AML-193 (cell line): ENCODE measurements at regions not wholly inside any gene's neighbourhood (a gene's known extent, or its start where the extent isn't known, plus 50 kb on each side); places are given as distances from the start of the nearest gene placed in this dataset.
A peak's percentile ranks its signal among the peaks of the same experiment; 100 is the strongest.
"Not testable (repeated sequence)": the region's sequence is repeated elsewhere in the genome, so short reads cannot be mapped to it uniquely, and the experiment has no call there.

Source experiments
- DNase-seq, 2 experiments: peaks; one replicate each; lab custom pipeline; 2025; lab: John Stamatoyannopoulos, UW

DNA sequence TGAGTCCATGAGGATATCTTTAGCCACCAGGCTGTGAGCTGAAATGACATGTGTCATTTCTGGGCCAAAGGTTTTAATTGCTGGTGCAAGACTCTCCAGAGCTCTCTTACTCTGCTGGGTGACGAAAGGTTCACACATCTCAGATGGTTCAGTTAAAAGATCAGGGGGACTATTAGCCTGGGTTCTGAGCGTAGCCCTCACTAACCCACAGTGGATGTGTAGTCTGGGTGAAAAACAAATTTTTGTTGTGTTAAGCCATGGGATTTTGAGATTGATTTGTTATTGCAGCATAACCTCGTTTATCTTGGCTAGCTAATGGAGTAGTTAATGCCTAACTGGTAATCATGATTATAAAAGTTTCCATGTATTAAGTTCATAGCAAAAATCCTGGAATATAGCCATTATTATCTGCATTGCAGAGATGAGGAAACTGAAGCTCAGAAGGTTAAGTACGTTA is 251.5 kb downstream of the RMST start:
- DNase-seq: no peak

- DNase-seq: no peak
Measured at GRCh38 chr12:97716356-97716755, 253.8 kb downstream of the RMST start.

GRCh38 chr12:97723801-97724200 is 261.2 kb downstream of the RMST start:
- DNase-seq: not testable (repeated sequence)

- no peak for DNase-seq
Measured at GRCh38 chr12:97745406-97746101, 282.9 kb downstream of the RMST start.

GRCh38 chr12:97748298-97748697 is 285.7 kb downstream of the RMST start:
- no peak for DNase-seq

GRCh38 chr12:97751704-97752103 is 289.1 kb downstream of the RMST start:
- no peak for DNase-seq

DNA sequence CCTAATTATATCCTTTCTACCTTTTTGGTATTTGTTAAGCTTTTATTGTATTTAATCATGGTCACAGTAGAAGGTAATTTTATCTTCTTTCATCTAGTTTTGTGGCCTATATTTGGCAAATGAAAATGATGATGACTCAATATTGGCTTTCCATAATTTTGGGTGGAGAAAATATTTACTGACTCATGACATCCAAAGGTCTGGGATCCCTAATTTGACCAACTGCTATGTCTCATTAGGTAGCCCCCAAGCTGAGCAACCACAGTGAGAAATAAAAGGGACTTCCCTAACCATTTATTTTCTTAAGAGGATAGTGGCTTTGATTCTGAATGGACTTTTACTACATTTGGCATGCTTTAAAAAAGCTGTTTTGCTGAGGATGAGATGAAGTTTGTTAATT is 289.5 kb downstream of the RMST start:
- no peak for DNase-seq

GRCh38 chr12:97753332-97753731 is 290.7 kb downstream of the RMST start:
- DNase-seq: no peak

DNA sequence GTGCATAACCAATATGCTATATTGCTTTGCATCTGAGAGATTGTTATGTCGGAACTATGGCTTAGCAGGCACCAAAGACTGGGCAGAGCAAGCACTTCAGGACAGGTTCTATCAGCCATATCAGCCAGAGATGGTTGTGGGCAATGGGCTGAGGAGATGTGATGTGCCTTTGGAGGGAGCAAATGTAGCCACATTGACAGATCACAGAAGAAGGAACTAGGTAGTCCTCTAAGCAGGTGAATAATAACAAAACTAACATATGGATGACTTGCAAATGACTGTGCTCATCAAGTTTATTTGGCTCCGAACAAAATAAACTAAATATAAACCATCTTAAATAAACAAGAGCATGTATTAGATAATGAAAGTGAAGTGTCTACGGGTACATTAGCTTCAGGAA is 291.7 kb downstream of the RMST start:
- DNase-seq: no peak

DNA sequence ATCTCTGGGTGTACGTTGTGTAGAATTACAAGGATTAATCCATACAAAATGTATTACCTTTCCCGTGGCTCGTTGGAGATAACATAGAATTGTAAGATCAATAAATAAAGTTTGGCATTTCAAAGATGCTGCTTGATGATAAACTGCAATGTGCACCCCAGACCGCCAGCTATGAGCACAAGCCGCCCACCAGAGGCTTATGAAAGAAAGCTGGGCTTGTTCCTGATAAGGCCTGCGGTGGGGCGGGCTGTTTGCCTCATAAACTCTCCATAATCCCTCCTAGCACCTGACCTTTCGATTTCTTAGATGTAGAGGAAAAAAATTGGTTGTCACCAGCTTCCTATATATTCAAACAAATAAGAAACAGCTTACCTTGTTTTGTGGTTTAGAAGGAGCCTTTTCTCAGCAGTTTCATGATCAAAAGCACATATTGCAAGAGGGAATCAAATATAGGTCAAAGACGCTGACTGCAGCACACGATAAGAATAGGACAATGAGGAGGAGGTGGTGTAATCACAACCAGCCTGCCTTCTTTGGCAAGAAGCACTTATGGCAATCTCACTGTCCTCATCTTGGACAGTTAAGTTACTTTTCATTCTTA is 293.6 kb downstream of the RMST start:
- DNase-seq: no peak

DNA sequence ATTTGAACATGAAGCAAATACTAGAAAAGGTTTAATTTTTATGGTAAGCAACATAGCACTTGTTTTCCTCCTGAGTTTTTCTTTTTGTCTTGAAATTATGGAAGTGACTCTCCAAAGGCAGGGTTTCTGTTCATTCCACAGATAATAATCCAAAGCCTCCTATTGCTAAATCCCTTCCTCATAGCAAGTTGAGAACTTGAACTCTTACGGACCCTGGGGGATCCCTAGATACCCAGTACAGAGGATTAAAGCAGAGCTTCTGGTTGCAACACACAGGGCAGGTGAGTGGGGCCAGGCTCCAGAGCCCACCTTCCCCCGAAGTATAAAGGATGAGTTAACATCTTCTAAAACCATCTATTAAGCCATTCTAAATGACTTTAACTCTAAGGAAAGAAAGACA is 294.1 kb downstream of the RMST start:
- no peak for DNase-seq

DNA sequence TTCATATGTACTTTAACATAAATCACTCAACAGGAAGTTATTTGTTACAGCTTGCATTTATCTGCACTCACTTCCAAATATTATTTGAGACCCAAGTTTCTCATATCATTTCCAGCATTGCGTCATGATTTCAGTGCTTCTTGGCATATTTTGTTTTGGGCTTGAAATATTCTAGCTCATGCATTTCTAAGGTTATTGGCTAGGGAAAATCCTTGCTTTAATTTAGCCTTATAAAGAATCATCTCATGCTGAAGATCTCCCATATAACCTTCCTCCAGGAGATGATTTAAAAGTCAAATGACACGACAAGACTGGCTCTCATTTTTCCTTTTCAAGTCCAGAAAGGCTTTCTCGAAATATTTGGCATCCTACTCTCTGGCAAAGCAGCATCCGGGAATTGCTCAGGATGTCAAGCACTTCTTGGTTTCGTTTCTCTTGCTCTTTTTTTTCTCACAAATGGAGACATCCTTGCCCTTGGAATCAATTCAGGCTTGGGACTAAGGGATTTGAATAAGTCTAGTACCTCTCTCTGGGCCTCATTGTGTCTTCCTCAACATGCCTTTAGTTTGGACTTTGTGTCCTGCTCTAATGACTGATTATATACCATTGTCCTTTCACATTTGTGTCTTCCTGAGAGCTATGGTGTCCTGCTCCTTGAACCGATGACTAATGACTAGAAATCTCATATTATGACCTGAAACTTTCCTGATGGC is 295.0 kb downstream of the RMST start:
- no peak for DNase-seq

DNA sequence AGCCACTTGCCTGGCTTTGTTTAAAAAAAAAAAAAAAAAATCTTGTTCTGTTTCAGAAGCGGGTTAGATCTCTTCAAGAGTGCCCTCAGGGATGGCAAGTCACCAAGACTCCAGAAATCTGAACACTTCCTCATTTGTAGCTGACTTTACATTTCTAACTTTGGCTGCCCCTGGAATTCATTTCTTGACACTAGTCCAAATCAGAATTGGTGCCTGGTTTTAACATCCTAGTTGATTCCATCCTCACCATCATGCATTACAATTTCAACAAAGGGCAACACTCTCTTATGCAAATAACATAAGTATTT is 295.5 kb downstream of the RMST start:
- DNase-seq: no peak

DNA sequence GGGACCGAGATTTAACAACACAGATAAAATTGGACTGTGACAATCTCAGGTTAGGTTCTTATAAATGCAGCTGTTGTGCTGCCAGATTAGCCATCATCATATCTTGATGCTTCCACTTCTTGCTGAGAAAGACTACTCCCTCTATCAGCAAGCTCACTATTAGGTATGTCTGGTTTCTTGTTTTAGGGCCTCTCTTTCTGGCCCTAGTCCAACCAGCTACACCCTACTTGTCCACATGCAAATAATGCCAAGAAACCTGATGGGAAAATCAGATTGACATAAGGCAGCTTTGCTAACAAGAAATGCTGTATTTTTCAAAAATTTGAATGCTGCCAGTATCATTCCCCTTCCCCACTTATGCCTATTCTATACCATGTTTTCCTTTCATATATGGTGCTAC is 296.0 kb downstream of the RMST start:
- no peak for DNase-seq

DNA sequence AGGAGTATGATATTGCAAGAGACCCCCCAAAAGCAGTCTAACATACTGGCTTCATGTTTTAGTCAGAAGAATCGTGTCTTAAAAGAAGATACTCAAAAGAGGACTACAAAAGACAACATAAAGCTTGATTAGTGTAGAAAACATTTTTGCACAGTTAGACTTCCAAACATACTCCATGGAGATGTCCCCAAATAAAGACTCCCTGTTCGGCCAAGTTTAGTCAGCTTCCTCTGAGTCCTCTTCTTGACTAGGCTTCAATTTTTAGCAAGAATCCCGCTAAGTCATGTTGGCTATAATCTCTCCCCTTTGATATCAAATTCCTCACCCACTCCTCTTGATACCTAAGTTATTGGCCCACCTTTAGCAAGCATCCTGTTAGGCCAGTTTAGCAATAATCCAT is 298.0 kb downstream of the RMST start:
- DNase-seq: no peak

DNA sequence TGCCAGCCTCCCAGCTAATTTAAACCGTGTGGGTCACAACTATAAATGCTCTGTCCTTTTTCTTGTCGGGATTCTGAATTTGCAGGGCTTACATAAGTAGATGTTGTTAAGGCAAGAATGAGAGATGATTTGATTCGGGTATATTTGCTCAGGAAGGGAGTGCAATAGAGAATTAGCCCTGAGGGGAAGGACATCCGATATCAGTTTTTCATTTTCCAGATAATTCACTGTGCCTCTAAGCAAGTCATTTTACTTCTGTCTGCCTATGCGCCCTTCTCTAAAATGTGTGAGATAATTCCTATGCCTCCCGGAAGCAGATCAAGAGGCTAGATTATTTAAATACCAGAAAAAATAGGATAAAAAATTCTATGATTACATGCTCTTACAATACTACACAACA is 300.5 kb downstream of the RMST start:
- no peak for DNase-seq

DNA sequence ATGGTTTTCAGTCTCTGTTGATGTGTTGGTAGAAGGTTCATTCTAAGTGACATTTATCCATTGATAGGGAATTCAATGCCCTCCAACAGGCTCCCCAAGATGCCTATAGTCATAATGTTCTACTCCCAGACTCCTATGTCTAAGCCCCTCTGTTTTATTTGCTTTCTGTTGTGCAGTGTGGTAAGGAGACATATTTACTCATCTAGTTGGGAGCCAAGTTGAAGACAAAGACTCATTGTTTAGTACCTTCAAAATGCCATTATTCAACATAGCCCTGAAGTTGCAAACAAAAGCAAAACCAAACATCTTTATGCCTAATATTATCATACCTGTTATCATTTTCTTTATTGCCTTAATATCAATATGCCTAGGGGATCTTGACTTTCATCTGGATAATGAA is 302.1 kb downstream of the RMST start:
- DNase-seq: no peak

- no peak for DNase-seq
Measured at GRCh38 chr12:97767347-97767746, 304.7 kb downstream of the RMST start.

DNA sequence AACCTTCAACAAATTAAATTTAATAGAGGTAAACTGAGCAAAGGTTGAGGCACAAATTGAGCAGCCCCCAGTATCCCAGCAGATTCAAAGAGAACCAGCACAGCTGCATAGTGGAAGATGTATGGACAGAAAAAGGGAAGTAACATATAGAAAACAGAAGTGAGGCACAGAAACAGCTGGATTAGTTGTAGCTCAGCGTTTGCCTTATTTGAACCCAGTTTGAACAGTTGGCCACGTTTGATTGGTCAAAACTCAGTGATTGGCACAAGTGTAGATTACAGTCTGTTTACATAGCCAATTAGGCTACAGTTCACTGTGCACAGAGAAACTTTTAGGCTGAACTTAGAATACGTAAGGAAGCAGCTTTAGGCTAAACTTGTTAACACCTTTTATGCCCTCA is 315.5 kb downstream of the RMST start:
- DNase-seq: no peak

- no peak for DNase-seq
Measured at GRCh38 chr12:97781342-97781741, 318.7 kb downstream of the RMST start.

- no peak for DNase-seq
Measured at GRCh38 chr12:97784904-97785303, 322.3 kb downstream of the RMST start.

GRCh38 chr12:97790281-97790680 is 327.7 kb downstream of the RMST start:
- no peak for DNase-seq

DNA sequence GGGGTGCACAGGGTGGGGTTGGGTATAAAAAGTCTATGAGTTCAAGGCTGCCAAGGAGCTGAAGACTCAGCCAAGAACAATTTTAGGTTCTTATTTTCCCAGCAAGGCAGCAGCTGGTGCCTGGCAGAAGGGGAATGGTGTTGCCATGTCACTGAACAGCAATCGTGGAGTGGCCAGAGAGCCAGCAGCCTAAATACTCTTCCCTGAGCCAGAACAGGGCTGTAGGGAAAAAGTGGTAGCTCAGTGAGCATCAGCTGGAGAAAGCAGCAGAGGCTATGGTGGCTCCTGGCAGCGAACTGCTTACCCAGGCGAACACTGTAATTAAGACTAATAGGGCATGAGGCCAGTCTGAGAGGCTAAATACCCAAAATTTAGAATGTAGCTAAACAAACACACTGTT is 334.9 kb downstream of the RMST start:
- no peak for DNase-seq

DNA sequence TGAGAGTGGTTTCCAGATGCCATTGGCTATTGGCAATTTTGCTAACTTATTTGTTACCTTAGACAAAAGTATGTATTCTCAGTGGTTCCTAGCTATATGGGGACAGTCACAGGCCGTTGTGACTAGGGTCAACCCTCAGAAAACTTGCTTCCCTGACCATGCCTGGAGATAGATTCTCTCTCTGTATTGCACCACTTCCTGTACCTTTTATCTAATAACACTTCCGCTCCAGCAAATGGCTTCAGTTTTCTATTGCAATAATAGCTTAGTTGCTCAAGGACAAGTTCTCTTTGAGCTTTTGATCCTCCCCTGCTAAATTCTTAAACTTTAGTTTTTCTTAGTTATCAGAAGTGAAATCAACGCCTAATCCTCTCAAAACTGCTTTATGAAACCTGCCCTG is 338.0 kb downstream of the RMST start:
- DNase-seq: peak; percentile 30 to 33
